Astrocyte (in vitro differentiated cells and primary cell): ENCODE measurements at regions not wholly inside any gene's neighbourhood (a gene's known extent, or its start where the extent isn't known, plus 50 kb on each side); places are given as distances from the start of the nearest gene placed in this dataset.

Source experiments
- DNase-seq: peaks from one replicate; pipeline ENCODE4 v3.0.0-alpha.2; 2010; ENCODE audit warnings: low read depth
- FAIRE-seq: peaks from 2 replicates; lab custom pipeline; 2011; peaks lifted over from hg19 to GRCh38; lab: Jason Lieb, UNC
- H2AFZ ChIP-seq: 2 replicates; pipeline ENCODE4 v1.6.0; 2012; ENCODE audit warnings: low read depth, low read length, inconsistent platforms
- H3K27ac ChIP-seq: 2 replicates; pipeline ENCODE4 v1.5.1; 2011; ENCODE audit warnings: low read depth, low read length, inconsistent platforms
- H3K27me3 ChIP-seq: 2 replicates; pipeline ENCODE4 v1.6.0; 2011; ENCODE audit warnings: low read length, inconsistent platforms; ENCODE audit not compliant: insufficient read depth
- H3K36me3 ChIP-seq: 2 replicates; pipeline ENCODE4 v1.5.1; 2011; ENCODE audit warnings: low read length, inconsistent platforms; ENCODE audit not compliant: insufficient read depth
- H3K4me1 ChIP-seq: 2 replicates; pipeline ENCODE4 v1.5.1; 2011; ENCODE audit warnings: low read length, inconsistent platforms; ENCODE audit not compliant: insufficient read depth
- H3K4me2 ChIP-seq: 2 replicates; pipeline ENCODE4 v1.6.0; 2012; ENCODE audit warnings: low read length, inconsistent platforms
- H3K4me3 ChIP-seq: 2 replicates; pipeline ENCODE4 v1.5.1; 2011; ENCODE audit warnings: low read depth, mild to moderate bottlenecking, low read length, inconsistent platforms; ENCODE audit not compliant: insufficient read depth
- H3K79me2 ChIP-seq: 2 replicates; pipeline ENCODE4 v1.6.0; 2012; ENCODE audit warnings: mild to moderate bottlenecking, low read length, inconsistent platforms; ENCODE audit not compliant: insufficient read depth
- H3K9ac ChIP-seq: 2 replicates; pipeline ENCODE4 v1.6.0; 2012; ENCODE audit warnings: mild to moderate bottlenecking, low read length, inconsistent platforms
- H3K9me3 ChIP-seq: 2 replicates; pipeline ENCODE4 v1.5.1; 2012; ENCODE audit warnings: low read depth, mild to moderate bottlenecking, low read length, inconsistent platforms; ENCODE audit not compliant: insufficient read depth
- H4K20me1 ChIP-seq: 2 replicates; pipeline ENCODE4 v1.6.0; 2012; ENCODE audit warnings: low read length, inconsistent platforms; ENCODE audit not compliant: insufficient read depth
- H3K27ac Mint-ChIP-seq: one replicate; pipeline ENCODE4 v1.8.0; 2021; ENCODE audit warnings: mild to moderate bottlenecking, mixed read lengths; ENCODE audit not compliant: unreplicated experiment
- H3K27me3 Mint-ChIP-seq: one replicate; pipeline ENCODE4 v1.8.0; 2021; ENCODE audit warnings: low read depth, mixed read lengths; ENCODE audit not compliant: unreplicated experiment
- H3K36me3 Mint-ChIP-seq: one replicate; pipeline ENCODE4 v1.8.0; 2021; ENCODE audit warnings: low read depth, mixed read lengths; ENCODE audit not compliant: unreplicated experiment
- H3K4me1 Mint-ChIP-seq: one replicate; pipeline ENCODE4 v1.8.0; 2021; ENCODE audit warnings: low read depth, mixed read lengths; ENCODE audit not compliant: unreplicated experiment
- H3K4me3 Mint-ChIP-seq: one replicate; pipeline ENCODE4 v1.8.0; 2021; ENCODE audit warnings: mild to moderate bottlenecking, moderate library complexity, mixed read lengths; ENCODE audit not compliant: unreplicated experiment
- H3K9me3 Mint-ChIP-seq: one replicate; pipeline ENCODE4 v1.8.0; 2021; ENCODE audit warnings: mild to moderate bottlenecking, mixed read lengths; ENCODE audit not compliant: unreplicated experiment
- CTCF ChIP-seq: IDR thresholded peaks from 2 replicates; pipeline ENCODE4 v1.5.1; 2011; ENCODE audit warnings: low read depth, mild to moderate bottlenecking, inconsistent platforms, low read length, moderate library complexity; ENCODE audit not compliant: insufficient read depth
- EZH2 ChIP-seq: IDR thresholded peaks from 2 replicates; pipeline ENCODE4 v1.6.1; 2012; ENCODE audit warnings: mild to moderate bottlenecking, low read length, inconsistent platforms; ENCODE audit not compliant: insufficient read depth

GRCh38 chr17:74117999-74118421 is 85.5 kb upstream of the RPL38 start:
- no peaks in the 10 kb centered on the region for H3K36me3 ChIP-seq
- no peak overlapping the region for H2AFZ ChIP-seq
- no peak overlapping the region for H3K4me3 Mint-ChIP-seq
- H3K27ac Mint-ChIP-seq: no peak overlapping the region
- H4K20me1 ChIP-seq: no peaks in the 10 kb centered on the region
- H3K4me3 ChIP-seq: no peak overlapping the region
- no peak for FAIRE-seq
- H3K27me3 ChIP-seq: no peaks in the 10 kb centered on the region
- TF ChIP-seq EZH2 (no peak), CTCF (no peak)
- peaks cover 3% of the 10 kb centered on the region for H3K36me3 Mint-ChIP-seq
- peaks cover 21% of the 10 kb centered on the region for H3K4me1 Mint-ChIP-seq
- DNase-seq: no peak
- H3K9me3 Mint-ChIP-seq: peaks cover 4% of the 10 kb centered on the region
- H3K27ac ChIP-seq: no peak overlapping the region
- no peak overlapping the region for H3K9ac ChIP-seq
- H3K4me1 ChIP-seq: peaks cover 13% of the 10 kb centered on the region
- H3K4me2 ChIP-seq: no peak overlapping the region
- peaks cover 32% of the 10 kb centered on the region for H3K27me3 Mint-ChIP-seq
- H3K79me2 ChIP-seq: no peaks in the 10 kb centered on the region
- H3K9me3 ChIP-seq: no peaks in the 10 kb centered on the region

GRCh38 chr17:74118504-74118903 is 85.0 kb upstream of the RPL38 start:
- Mint-ChIP-seq H3K9me3 (peaks cover 4% of the 10 kb centered on the region), H3K36me3 (peaks cover 3% of the 10 kb centered on the region), H3K27ac (no peak overlapping the region), H3K27me3 (peaks cover 32% of the 10 kb centered on the region), H3K4me1 (peaks cover 25% of the 10 kb centered on the region), H3K4me3 (no peak overlapping the region)
- no peak overlapping the region for H3K4me3 ChIP-seq
- H4K20me1 ChIP-seq: no peaks in the 10 kb centered on the region
- no peak overlapping the region for H3K4me2 ChIP-seq
- no peaks in the 10 kb centered on the region for H3K9me3 ChIP-seq
- FAIRE-seq (no peak), DNase-seq (no peak)
- H3K4me1 ChIP-seq: peaks cover 15% of the 10 kb centered on the region
- H2AFZ ChIP-seq: no peak overlapping the region
- H3K9ac ChIP-seq: no peak overlapping the region
- H3K27me3 ChIP-seq: no peaks in the 10 kb centered on the region
- H3K27ac ChIP-seq: no peak overlapping the region
- TF ChIP-seq EZH2 (no peak), CTCF (no peak)
- H3K36me3 ChIP-seq: no peaks in the 10 kb centered on the region
- H3K79me2 ChIP-seq: no peaks in the 10 kb centered on the region

GRCh38 chr17:74119049-74119580 is 84.4 kb upstream of the RPL38 start:
- peaks cover 16% of the 10 kb centered on the region for H3K4me1 ChIP-seq
- H3K36me3 ChIP-seq: no peaks in the 10 kb centered on the region
- H3K4me1 Mint-ChIP-seq: peaks cover 30% of the 10 kb centered on the region
- H3K9ac ChIP-seq: no peak overlapping the region
- no peaks in the 10 kb centered on the region for H3K27me3 ChIP-seq
- FAIRE-seq: no peak
- H4K20me1 ChIP-seq: no peaks in the 10 kb centered on the region
- H3K4me3 ChIP-seq: no peak overlapping the region
- peaks cover 2% of the 10 kb centered on the region for H3K9me3 Mint-ChIP-seq
- H3K27ac ChIP-seq: no peak overlapping the region
- DNase-seq: no peak
- H3K9me3 ChIP-seq: no peaks in the 10 kb centered on the region
- peaks cover 3% of the 10 kb centered on the region for H3K36me3 Mint-ChIP-seq
- no peak overlapping the region for H3K27ac Mint-ChIP-seq
- no peak overlapping the region for H3K4me2 ChIP-seq
- no peak for TF ChIP-seq CTCF
- no peak for TF ChIP-seq EZH2
- peaks cover 28% of the 10 kb centered on the region for H3K27me3 Mint-ChIP-seq
- no peak overlapping the region for H3K4me3 Mint-ChIP-seq
- H2AFZ ChIP-seq: no peak overlapping the region
- no peaks in the 10 kb centered on the region for H3K79me2 ChIP-seq
